Adrenal gland (tissue), 5 donors: ENCODE measurements at regions not wholly inside any gene's neighbourhood (a gene's known extent, or its start where the extent isn't known, plus 50 kb on each side); places are given as distances from the start of the nearest gene placed in this dataset.

ENCODE experiments used
- POLR2A ChIP-seq, 2 donors: fragments of 450-650 bp; IDR thresholded peaks; one replicate each; pipeline ENCODE4 v1.6.1; 2017; ENCODE audit warnings: antibody characterized with exemption in 2 of 2, mild to moderate bottlenecking in 2 of 2, moderate library complexity in 1 of 2
- TF ChIP-seq, protein P1 (sequence below), 6 experiments: fragments of 450-650 bp in 4 of 6; fragments of 200-600 bp in 2 of 6; sonication (generic) in 1 of 6; IDR thresholded peaks; 1 replicate in 5 of 6; 2 replicates in 1 of 6; pipeline versions ENCODE4 v1.5.1 to v1.8.0; 2016 to 2021; ENCODE audit warnings: antibody characterized with exemption in 6 of 6, mild to moderate bottlenecking in 2 of 6, moderate library complexity in 1 of 6
- donor health status: DM: no; HTN: no; CAD: no.

DNA sequence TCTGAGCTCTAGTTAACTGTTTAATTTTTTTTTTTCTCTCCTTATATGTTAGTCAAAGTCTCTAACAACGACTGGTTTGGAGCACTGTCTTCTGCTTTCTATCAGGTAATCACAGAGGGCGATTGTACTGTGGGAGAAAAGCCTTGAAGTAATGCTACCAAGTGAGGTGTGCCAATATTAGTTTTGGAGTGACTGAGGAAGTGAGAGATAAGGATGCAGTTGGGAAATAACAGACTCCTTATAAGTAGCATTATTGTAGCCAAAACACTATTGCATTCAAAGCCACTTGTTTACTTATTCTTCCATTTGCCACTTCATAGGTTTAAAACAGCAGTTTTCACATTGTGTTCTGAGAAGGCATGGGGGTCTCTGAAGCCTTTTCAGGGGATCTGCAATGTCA lies 79.1 kb upstream of the SLC6A14 start:
- TF ChIP-seq, protein P1, sequence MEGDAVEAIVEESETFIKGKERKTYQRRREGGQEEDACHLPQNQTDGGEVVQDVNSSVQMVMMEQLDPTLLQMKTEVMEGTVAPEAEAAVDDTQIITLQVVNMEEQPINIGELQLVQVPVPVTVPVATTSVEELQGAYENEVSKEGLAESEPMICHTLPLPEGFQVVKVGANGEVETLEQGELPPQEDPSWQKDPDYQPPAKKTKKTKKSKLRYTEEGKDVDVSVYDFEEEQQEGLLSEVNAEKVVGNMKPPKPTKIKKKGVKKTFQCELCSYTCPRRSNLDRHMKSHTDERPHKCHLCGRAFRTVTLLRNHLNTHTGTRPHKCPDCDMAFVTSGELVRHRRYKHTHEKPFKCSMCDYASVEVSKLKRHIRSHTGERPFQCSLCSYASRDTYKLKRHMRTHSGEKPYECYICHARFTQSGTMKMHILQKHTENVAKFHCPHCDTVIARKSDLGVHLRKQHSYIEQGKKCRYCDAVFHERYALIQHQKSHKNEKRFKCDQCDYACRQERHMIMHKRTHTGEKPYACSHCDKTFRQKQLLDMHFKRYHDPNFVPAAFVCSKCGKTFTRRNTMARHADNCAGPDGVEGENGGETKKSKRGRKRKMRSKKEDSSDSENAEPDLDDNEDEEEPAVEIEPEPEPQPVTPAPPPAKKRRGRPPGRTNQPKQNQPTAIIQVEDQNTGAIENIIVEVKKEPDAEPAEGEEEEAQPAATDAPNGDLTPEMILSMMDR (IDR thresholded peaks at IDR 0.05): no peak
- no peak for TF ChIP-seq POLR2A (IDR thresholded peaks at IDR 0.05)
